Mesothelial cell of epicardium (in vitro differentiated cells): ENCODE measurements at regions not wholly inside any gene's neighbourhood (a gene's known extent, or its start where the extent isn't known, plus 50 kb on each side); places are given as distances from the start of the nearest gene placed in this dataset.
A peak's percentile ranks its signal among the peaks of the same experiment; 100 is the strongest.

Experiments
- DNase-seq, 2 experiments: peaks; one replicate each; pipeline ENCODE4 v3.0.0; 2021; ENCODE audit warnings: low spot score in 2 of 2; ENCODE audit not compliant: unreplicated experiment in 2 of 2
- H3K27ac Mint-ChIP-seq: 2 replicates; pipeline ENCODE4 v1.8.0; 2021; ENCODE audit warnings: mixed read lengths
- H3K27me3 Mint-ChIP-seq: 2 replicates; pipeline ENCODE4 v1.8.0; 2021; ENCODE audit warnings: low read depth, mixed read lengths
- H3K36me3 Mint-ChIP-seq: 2 replicates; pipeline ENCODE4 v1.8.0; 2021; ENCODE audit warnings: mixed read lengths
- H3K4me1 Mint-ChIP-seq: 2 replicates; pipeline ENCODE4 v1.8.0; 2021; ENCODE audit warnings: mixed read lengths
- H3K4me3 Mint-ChIP-seq: 2 replicates; pipeline ENCODE4 v1.8.0; 2021; ENCODE audit warnings: mild to moderate bottlenecking, moderate library complexity, mixed read lengths
- H3K9me3 Mint-ChIP-seq: 2 replicates; pipeline ENCODE4 v1.8.0; 2021; ENCODE audit warnings: mixed read lengths
- CTCF ChIP-seq: fragments of 200-600 bp; sonication (generic); IDR thresholded peaks from one replicate; pipeline ENCODE4 v1.5.0; 2021; ENCODE audit warnings: antibody characterized with exemption; ENCODE audit not compliant: unreplicated experiment

GRCh38 chr1:208885060-208885459 lies 640.9 kb upstream of the PLXNA2 start:
- Mint-ChIP-seq H3K4me3 (no peak overlapping the region), H3K27me3 (no peaks in the 10 kb centered on the region), H3K27ac (peak overlapping the region; percentile 5), H3K4me1 (peaks cover 40% of the 10 kb centered on the region), H3K9me3 (peaks cover 7% of the 10 kb centered on the region), H3K36me3 (no peaks in the 10 kb centered on the region)
- TF ChIP-seq CTCF = no peak
- DNase-seq = no peak

- TF ChIP-seq CTCF = no peak
- no peaks in the 10 kb centered on the region for H3K36me3 Mint-ChIP-seq
- peaks cover 36% of the 10 kb centered on the region for H3K4me1 Mint-ChIP-seq
- peaks cover 7% of the 10 kb centered on the region for H3K9me3 Mint-ChIP-seq
- no peak overlapping the region for H3K27ac Mint-ChIP-seq
- H3K4me3 Mint-ChIP-seq = no peak overlapping the region
- no peaks in the 10 kb centered on the region for H3K27me3 Mint-ChIP-seq
- DNase-seq = no peak
These were observed 641.5 kb upstream of the PLXNA2 start for GRCh38 chr1:208885650-208886049.

GRCh38 chr1:208888376-208888775 lies 644.2 kb upstream of the PLXNA2 start:
- Mint-ChIP-seq H3K4me1 (peaks cover 32% of the 10 kb centered on the region), H3K4me3 (no peak overlapping the region), H3K9me3 (peaks cover 7% of the 10 kb centered on the region), H3K27ac (no peak overlapping the region), H3K27me3 (no peaks in the 10 kb centered on the region), H3K36me3 (no peaks in the 10 kb centered on the region)
- no peak for DNase-seq
- no peak for TF ChIP-seq CTCF

DNA sequence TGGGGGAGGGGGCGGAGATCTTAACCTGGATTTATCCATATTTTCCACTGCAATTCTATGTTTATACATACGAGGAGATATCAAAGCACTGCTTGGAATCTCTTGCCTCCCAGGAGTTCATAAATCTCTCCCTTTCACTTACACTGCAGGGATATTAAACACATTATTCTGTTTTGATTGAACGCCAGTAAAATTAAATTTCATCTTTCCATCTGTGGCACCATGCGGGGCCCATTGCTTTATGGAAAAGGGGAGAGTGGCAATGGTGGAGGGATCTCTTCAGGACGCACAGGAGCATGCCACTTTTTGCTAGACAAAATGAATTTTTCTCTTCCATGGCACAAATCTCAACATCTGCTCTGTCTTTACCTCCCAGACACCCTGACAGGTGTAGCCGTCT lies 648.0 kb upstream of the PLXNA2 start:
- Mint-ChIP-seq H3K27me3 (no peaks in the 10 kb centered on the region), H3K9me3 (peaks cover 14% of the 10 kb centered on the region), H3K27ac (no peak overlapping the region), H3K4me1 (peaks cover 6% of the 10 kb centered on the region), H3K4me3 (no peak overlapping the region), H3K36me3 (no peaks in the 10 kb centered on the region)
- no peak for DNase-seq
- TF ChIP-seq CTCF = no peak

GRCh38 chr1:208893251-208893650 lies 649.1 kb upstream of the PLXNA2 start:
- no peak for TF ChIP-seq CTCF
- H3K36me3 Mint-ChIP-seq = no peaks in the 10 kb centered on the region
- peaks cover 19% of the 10 kb centered on the region for H3K9me3 Mint-ChIP-seq
- no peak for DNase-seq
- no peak overlapping the region for H3K27ac Mint-ChIP-seq
- no peaks in the 10 kb centered on the region for H3K27me3 Mint-ChIP-seq
- peaks cover 6% of the 10 kb centered on the region for H3K4me1 Mint-ChIP-seq
- no peak overlapping the region for H3K4me3 Mint-ChIP-seq

- Mint-ChIP-seq H3K9me3 (peaks cover 25% of the 10 kb centered on the region), H3K4me1 (peaks cover 6% of the 10 kb centered on the region), H3K27ac (no peak overlapping the region), H3K36me3 (no peaks in the 10 kb centered on the region), H3K4me3 (no peak overlapping the region), H3K27me3 (no peaks in the 10 kb centered on the region)
- no peak for TF ChIP-seq CTCF
- no peak for DNase-seq
These were observed 651.0 kb upstream of the PLXNA2 start for GRCh38 chr1:208895181-208895580.
